Stimulated activated CD4-positive, alpha-beta T cell treated with anti-CD3 and anti-CD28 coated beads, Interleukin-2, amount 100 ng/mL, for 24 hours (primary cell): ENCODE measurements at regions not wholly inside any gene's neighbourhood (a gene's known extent, or its start where the extent isn't known, plus 50 kb on each side); places are given as distances from the start of the nearest gene placed in this dataset.
"Not testable (repeated sequence)": the region's sequence is repeated elsewhere in the genome, so short reads cannot be mapped to it uniquely, and the experiment has no call there.

Experiments used
- DNase-seq, 2 donors: peaks; one replicate each; pipeline ENCODE4 v3.0.0-alpha.2; 2020

- DNase-seq: no peak
These were observed 847.3 kb upstream of the ACVR2A start for GRCh38 chr2:146997488-146997887.

DNA sequence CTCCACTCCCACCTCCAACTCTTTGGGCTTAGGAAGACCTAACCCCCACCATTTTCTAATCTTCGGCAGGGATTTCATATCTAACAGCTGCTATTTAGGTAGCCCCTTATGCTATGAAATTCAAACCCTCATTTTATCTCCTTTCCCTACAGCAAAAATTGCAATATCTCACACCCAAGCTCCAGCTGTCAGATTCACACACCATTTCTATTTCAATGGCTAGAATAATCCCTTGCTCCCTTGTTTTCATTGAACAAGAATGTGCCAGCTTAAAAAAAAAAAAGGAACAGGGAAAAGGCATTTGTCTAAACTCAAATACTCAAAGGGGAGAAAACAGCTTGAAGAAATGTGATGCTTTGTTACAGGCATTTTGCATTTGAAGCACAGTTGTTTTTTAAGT, 850.6 kb upstream of the ACVR2A start:
- no peak for DNase-seq

GRCh38 chr2:146992466-146992865, 852.4 kb upstream of the ACVR2A start:
- DNase-seq: no peak

DNA sequence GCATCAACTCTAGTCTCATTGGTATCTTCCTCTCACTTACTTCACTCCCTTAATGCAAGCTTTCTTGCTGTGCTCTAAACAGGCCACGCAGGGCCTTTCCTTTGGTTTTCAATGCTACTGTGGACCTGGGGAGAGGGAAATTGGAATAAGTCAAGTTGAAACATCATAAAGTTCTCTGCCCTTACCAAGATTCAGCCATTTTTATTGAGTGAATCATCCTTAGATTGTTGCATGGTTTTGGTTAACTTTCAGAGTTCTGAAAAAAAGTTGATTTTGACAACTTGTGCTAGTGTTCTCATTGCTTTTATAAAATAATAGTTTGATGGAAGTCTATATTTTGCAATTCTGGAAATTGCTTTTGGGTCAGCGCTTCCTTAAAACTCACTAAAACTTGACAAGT, 852.8 kb upstream of the ACVR2A start:
- DNase-seq: no peak

DNA sequence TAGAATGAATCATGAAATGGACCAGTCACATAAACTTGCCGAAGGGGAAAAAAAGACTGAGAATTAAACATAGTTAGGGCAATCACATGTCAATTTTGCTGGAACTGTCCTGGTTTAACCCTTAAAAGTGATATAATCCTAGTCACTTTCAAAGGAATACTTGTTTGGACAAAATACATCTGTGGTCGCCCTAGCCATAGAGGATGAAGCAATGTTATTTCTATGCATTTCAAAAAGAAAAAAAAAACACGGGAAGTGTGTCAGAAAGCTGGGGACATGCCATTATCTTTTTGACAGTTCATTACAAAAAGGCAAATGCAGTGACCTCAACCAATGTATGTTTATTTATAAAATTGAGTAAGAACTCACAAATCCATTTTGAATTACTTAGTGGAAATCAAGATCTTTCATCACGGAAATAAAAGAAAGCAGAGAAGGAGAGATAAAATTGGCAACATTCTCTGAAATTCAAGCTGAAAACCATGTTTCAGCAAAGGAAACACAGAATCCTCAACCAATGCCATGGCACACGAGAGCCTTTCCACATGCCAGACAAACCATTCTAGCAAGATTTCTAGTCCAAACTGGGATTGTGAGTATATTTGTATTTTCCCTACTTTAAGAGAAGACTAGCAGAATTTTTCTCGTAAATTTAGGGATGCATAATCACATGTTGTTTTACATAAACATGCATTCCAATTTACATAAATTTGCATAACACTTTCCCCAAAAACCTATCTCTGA, 854.3 kb upstream of the ACVR2A start:
- no peak for DNase-seq

- DNase-seq: no peak
These were observed 855.1 kb upstream of the ACVR2A start for GRCh38 chr2:146989741-146990140.

- DNase-seq: no peak
These were observed 856.8 kb upstream of the ACVR2A start for GRCh38 chr2:146987996-146988395.

DNA sequence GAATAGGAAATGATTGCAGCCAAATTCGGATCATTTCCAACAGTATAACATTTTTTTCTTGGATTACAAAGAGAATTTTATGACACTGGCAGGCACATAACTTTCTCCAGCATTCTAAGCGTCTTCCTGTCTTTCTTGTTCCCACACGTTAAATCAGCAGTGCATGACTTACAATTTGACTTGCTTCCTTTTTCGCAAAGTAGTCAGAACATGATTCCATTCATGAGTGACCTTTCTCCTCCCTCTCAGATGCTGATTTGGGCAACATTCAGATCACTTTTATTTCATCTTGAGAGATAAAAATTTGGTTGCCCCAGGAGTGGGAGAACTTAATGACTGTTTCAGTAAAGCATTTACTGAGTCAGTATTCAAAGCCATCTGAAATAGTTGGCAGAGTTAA, 858.7 kb upstream of the ACVR2A start:
- no peak for DNase-seq

DNA sequence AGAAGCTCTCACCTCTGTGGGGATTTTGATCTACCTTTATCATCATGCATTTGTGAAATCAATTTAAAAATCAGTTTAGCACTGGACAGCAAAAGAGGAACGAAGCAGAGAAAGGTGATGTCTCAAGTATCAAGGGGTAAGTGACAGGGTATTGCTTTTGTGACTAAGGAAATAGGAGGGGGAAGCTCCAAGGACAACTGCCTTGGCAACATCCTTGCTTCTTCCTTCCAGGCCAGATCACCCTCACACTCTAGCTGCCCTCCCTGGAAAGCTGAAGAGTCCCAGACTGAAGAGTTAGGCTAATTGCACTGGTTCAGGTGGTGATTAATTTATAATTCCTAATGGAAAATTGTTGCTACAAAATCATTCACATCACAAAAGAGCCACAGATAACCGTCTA, 859.1 kb upstream of the ACVR2A start:
- DNase-seq: no peak

- DNase-seq: no peak
These were observed 860.8 kb upstream of the ACVR2A start for GRCh38 chr2:146984014-146984413.

- DNase-seq: no peak
These were observed 862.4 kb upstream of the ACVR2A start for GRCh38 chr2:146982393-146982846.

GRCh38 chr2:146981921-146982320, 862.9 kb upstream of the ACVR2A start:
- no peak for DNase-seq

GRCh38 chr2:146979746-146980145, 865.1 kb upstream of the ACVR2A start:
- DNase-seq: no peak

DNA sequence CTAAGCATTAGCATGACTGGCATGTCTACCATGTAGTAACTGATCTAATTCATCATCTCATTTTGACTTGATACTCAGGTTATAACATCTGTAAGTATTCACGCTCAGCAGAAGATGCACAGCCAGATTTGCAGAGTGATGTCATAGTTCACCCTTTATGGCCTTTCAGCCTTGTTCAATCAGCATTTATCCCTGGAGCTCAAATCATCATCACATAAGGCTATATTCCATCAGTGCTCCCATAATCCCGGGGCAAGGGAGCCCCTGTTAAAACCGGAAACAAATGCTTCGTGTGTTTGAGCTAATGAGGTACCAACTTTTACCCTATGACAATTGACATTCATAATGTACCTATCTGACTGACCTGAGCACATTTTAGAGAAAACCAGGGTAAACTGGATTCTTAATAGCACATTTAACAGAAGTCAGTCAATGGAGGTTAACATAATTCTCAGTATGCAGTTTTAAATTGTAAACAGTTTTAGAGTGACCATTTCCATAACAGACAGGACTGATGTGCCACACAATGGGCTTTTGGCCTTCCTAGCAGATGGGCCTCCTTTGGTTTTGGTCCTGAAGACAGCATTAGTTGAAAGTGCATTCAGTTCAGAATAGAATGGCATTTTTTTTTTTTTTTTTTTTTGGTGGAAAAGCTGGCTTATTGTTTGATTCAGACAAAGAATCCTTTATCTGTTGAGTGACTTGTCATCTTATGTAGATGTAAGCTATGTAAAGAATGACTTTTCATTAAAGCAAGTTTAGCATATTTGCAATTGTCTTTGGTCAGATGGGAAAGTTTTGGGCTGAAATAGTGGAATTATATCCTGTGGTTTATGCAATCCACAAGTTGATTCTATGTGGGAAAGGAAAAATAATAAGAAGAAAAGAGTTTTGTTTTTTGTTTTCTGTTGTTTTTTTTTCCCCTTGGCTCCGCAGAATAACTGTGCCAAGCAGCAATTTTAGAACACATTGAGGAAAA, 866.0 kb upstream of the ACVR2A start:
- no peak for DNase-seq

DNA sequence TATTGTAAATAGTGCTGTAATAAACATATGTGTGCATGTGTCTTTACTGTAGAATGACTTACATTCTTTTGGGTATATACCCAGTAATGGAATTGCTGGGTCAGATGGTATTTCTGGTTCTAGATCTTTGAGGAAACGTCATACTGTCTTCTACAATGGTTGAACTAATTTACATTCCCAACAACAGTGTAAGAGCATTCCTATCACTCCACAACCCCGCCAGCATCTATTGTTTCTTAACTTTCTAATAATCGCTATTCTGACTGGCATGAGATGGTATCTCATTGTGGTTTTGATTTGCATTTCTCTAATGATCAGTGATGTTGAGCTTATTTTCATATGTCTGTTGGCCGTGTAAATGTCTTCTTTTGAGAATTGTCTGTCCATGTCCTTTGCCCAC, 873.8 kb upstream of the ACVR2A start:
- DNase-seq: not testable (repeated sequence)

- not testable (repeated sequence) for DNase-seq
These were observed 875.1 kb upstream of the ACVR2A start for GRCh38 chr2:146969703-146970102.

DNA sequence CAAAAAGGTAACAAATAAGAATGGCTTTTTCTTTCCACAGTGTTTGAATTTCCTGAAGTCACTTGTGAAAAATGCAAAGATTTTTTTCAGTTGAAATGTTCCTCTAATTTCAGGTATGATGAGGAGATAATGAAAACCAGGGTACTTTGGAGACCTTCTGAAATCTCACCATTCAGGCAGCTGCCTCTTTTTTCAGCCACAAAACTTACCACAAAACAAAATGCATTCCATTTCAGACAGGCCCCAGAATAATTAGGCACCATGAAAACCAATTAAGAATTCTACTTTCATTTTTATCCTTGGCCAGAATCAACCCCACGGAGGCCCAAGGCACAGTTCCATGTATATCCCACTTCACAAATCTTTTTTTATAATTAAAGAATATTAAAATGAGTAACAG, 880.3 kb upstream of the ACVR2A start:
- DNase-seq: no peak

DNA sequence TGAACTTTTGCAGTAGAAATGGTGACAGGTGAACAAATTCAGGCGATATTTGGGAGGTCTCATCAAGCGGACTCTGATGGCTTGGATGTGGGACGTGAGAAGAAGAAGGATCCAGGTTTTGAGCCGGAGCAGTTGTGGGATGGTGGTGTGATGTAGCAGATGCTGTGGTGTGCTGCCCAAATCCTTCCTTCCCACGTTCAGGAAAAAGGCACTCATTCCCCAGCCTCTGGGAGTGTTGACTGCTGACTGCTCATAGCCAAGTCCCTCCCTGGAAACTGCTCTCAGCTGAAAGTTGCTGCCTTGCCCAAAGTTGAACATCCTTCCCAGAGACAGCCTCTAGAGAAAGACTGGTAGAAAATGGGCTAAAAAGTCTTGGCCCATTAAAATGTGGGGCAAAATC, 890.3 kb upstream of the ACVR2A start:
- DNase-seq: no peak

DNA sequence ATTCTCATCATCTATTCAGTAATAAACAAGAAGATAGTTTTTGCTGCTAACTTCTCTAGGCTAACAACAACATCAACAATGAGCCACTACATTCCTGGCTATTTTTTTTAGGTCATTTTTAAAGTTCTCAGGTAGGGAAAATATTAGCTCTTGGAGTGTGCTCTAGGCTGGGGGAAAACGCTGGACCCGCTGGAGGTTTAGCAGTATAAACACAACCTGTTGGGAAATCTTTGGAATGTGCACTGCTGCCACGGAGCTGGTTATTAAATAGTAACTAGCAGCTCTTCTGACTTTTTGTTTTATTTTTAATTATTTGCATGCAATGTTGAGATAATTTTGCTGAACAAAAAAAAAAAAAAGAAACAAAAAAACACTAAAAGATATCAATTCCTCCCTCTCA, 892.1 kb upstream of the ACVR2A start:
- DNase-seq: no peak

DNA sequence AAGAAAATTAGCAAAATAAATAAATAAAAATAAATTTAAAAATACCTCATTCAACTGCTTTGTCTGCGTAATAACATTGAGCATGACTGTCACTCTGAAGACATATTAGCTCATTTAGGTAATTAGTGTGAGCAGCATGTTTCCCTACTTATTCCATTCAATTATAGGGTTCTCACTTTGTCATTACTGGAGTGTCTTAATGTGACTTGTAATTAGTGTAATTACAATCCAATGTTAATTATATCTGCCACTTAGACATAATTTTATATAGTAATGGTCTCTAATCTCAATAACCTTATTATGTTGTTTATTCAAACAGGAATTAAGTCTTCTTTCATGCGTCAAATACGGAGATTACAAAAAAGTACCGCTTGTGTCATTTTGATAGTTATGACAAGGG, 893.9 kb upstream of the ACVR2A start:
- no peak for DNase-seq

- no peak for DNase-seq
These were observed 894.5 kb upstream of the ACVR2A start for GRCh38 chr2:146950361-146950760.

DNA sequence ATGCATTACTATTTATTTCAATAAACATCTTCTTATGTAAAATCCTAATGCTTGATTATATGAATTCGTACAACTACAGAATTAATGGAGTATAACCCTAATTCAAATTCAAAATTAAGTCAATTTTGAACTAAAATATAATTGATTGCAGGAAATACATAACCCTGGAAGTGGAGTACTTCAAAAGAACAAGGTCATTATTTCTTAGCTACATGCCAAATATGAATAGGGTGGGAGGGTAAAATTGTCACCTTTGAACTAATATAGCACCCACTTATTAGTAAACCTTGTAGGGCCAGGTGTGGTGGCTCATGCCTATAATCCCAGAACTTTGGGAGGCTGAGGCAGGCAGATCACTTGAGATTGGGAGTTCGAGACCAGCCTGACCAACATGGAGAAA, 895.4 kb upstream of the ACVR2A start:
- DNase-seq: no peak

- DNase-seq: no peak
These were observed 900.2 kb upstream of the ACVR2A start for GRCh38 chr2:146944601-146945000.
